ENCODE measurements at regions not wholly inside any gene's neighbourhood (a gene's known extent, or its start where the extent isn't known, plus 50 kb on each side); places are given as distances from the start of the nearest gene placed in this dataset.

DNA sequence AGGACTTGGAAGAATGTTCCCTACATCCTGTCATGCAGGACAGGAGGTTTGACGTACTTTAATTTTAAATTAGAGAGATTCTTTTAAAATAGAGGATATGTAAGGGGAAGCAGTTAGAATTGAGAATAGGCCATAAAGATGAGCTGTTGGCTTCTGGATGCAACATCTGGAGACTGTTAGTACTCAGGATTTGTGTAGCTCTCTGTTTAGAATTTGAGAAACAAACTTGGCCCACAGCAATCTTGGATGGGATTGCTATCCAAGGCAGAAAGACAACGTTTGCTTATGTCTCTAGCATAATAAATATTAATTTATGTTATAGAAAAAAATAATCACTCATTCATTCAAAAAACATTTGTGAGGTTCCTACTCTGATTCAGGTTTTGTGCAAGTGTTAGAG is 398.4 kb upstream of the NOVA1 start:
- DNase-seq: peak; percentile 76

DNA sequence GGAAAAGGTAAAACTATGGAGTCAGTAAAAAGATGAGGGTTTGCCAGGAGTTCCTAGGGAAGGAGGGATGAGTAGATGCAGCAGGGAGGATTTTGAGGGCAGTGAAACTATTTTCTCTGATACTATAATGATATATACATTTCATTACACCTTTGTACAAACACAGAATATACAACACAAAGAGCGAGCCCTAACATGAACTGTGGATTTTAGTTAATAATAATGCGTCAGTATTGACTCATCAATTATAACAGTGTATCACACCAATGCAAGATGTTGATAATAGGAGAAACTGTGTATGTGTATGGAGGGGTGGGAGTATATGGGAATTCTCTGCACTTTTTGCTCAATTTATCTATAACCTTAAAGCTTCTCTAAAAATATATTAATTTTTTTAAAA is 404.3 kb upstream of the NOVA1 start:
- DNase-seq: no peak

DNA sequence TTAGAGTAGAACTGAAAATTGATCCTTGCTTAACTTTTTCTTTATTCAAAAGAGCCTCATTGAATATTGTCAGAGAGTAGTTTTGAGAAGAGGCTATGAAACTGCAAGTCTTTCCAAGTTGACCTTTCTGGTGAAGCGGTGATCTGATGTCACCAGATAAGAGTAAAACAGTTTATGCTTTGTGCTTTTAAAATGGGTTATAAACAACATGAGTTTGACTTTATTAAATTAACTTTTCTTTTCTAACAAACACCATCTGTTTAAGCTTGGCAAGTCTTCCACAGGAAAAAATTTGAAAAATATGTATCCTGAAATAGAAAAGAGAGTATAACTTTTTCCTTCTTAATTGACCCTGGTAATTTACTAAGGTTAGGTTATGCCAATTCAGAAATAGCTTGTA is 408.7 kb upstream of the NOVA1 start:
- peak; percentile 25 for DNase-seq

DNA sequence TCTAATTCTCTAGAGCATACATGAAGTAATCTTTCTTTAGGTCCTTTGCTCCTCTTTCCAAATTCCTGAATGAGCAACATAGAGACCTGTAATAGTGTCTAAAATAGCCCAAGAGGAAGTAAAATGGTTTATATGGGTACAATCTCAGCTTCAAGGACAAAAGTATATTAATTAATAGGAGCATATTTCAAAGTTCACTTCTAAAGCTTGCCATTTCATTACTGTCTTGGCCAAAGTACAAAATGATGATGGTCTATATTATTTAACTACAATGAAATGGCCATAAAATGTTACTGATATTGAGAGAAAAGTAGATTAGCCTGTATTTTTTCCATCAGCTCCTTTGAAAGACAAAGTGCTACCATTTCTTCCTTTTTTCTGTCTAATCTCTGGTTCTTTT is 410.4 kb upstream of the NOVA1 start:
- DNase-seq: no peak

DNA sequence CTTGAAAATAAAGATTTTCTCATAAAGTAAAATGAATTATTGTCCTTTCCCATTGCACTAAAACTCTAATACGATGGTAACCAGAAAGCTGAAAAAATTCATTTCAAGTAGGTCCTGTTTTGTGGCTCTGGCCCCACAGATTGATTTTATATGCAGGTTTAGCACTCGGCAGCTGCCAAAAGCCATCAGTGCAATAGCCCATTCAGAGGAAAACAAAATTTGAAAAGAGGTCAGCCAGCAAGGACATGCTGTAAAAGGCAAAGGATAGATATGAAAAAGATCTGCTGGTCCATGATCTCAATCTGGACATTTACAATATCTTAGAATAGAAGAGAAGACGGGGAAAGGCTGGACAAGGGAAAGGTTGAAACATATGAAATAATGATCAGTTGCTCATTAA is 414.8 kb upstream of the NOVA1 start:
- no peak for DNase-seq

DNA sequence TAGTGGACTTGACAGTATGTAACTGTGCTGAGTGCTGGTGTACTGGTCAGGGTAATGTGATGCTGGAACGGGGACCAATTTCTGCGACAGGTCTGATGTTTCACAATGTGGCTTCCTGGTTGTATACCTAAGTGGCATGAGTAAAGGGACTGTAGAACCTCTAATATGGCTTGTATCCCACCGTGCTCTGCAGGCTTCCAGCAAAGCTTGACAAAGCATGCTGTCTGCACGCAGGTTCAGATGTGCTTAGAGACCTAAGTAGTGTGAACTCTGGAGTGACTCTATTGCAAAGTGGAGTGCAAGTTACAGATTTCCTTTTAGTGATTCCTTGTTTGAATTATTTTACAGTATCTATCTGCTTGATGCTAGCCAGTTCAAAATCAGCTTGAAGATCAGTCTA is 415.8 kb upstream of the NOVA1 start:
- DNase-seq: no peak

DNA sequence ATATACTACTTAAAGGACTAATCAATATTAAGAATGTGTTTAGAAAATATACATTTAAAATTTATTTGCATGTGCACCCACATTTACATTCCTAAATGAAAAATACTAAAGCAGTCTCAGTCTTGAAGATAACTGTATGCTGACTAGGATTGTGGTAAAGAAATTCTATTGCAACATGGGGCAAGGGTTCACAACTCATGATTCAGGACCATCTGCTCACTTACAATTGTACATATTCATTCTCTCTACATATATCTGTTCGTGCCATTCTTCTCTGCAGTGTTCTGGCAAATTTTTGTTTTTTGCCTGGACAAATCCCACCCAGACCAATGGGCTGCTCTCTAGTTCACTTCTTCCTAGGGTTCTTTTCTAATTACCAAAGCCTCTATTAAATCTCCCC is 417.2 kb upstream of the NOVA1 start:
- DNase-seq: no peak

DNA sequence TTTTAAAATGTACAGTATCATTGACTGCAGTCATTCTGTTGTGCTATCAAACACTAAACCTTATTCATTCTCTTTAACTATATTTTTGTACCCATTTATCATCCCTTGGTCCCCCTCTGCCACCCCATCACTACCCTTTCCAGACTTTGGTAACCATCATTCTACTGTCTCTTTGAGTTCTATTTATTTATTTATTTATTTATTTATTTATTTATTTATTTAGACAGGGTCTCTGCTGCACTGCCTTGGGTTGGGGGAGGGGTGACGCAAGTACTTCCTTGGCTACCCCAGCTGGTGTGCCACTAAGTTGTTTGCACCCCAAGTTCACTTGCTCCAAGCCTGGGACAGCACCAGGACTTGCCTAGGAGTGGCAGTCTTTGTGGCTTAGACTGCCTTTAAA is 427.8 kb upstream of the NOVA1 start:
- no peak for DNase-seq

DNA sequence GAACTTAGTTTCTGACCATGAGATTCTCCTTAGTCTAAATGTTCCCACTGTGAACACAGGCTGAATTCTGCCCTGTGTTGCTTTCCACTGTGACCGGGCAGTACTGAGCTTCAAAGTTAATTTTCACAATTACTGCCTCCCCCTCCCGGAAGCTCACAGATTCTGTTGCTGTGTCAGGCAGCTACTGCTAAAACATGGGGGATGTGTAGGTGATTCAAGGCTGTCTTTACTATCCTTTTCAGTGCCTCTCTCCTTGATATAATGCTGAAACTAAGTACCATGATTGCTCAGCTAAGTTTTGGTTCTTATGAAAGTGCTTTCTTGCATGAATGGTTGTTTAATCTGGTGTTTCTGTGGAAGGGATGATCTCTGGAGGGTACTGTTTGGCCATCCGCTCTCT is 428.3 kb upstream of the NOVA1 start:
- no peak for DNase-seq

DNA sequence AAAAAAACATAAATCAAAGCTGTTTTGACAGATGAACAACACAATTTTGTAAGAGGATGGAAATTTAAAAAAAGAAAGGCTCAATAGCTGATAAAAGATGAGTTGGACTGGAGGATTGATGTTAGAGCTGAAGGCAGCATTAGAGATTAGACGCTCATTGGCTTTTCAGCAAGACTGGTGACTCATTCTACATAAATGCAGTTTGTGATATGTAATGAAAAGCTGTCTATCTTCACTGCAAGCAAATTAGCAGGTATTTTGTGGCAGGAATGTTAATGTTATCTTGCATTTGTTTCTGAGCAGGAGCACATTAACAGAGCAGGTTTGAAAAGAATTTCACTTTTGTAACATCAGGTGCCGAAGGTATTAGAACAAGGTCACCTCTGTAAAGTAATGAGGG is 442.7 kb upstream of the NOVA1 start:
- DNase-seq: no peak

DNA sequence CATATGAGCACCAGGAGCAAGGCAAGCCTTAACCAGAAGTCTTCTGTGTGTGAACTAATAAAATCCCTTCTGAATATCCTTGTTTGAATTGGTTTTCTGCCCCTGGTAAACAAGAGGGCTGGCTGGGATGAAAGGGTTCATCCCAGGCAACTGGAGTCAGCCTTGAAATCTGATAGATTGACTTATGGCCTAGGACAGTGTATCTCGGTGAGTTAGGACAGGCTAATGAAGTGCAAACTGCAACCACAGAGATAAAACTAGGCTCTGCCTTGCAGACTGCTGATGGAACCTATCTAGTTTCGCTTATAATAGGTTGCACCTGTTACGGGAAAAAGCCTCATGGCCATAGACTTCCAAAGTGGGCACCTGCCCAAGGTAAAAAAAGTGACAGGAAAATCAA is 451.9 kb upstream of the NOVA1 start:
- DNase-seq: peak; percentile 30

DNA sequence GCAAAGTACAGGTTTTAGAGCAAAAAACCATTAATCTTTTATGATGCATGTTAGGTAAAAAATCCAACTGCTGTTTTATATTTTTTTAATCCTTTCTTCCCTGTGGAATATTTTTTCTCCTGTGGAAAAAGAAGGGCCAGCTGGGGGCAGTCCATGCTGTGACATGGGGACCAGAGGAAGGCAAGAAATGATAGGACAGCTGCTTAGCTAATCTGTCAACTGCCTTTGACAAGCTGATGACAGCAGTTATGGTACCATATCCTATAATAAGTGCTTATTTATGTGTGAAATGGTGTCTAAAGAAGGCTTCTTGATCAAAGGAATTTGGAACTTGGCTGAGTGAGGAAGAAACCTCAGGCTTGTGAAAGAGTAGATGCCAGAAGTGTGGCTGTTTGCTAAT is 452.4 kb upstream of the NOVA1 start:
- peak; percentile 47 for DNase-seq

DNA sequence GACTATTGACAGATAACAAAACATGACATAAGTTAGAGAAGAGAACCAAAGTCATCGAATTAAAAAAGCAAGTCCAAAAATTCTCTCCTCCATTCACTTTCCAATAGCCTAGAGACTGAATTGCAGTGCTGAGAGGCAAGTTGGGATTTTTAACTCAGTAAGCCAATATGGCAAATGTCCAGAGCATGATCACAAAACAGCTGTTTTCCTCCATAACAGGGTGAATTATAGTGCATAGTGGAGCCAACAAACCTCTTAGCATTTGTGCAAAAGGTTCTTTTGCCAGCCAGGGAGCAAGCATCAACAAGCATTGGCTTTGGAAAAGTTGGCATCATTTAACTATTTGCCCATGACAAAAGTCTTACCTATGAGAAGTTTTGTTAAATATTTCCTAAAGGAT is 458.8 kb upstream of the NOVA1 start:
- peak; percentile 88 for DNase-seq

DNA sequence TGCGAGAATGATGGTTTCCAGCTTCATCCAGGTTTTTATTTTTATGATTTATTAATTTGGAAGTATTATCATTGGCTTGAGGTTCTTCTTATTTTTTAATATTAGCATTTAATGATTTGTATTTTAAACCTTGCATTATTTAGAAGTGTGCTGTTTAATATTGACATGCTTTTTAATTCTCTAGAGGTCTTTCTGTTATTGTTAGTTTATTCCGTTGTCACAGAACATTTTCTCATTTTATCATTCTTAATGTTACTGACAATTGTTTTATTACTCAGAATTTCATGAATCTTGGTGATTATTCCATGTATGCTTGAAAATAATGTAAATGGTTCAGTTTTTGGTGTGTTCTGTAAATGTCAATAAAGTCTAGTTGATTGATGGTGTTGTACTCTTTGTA is 463.5 kb upstream of the NOVA1 start:
- DNase-seq: no peak

DNA sequence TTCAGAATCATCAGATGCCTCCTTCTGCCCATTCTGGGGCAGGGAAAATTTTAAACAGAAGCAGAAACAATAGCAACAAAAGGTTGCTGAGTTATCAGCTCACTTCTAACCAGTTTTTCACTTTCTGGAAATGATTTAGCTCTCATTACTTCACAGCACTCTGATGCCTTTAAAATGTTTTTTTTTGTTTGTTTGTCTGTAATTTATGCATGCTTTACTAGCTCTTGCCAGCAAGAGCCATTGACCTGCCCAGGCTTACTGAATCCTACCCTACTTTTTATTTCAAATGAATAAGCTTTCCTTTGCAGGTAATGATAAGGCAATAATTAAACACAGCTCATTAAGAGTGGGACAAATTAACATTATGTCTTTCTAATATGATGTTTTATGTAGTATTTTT is 466.1 kb upstream of the NOVA1 start:
- DNase-seq: no peak

DNA sequence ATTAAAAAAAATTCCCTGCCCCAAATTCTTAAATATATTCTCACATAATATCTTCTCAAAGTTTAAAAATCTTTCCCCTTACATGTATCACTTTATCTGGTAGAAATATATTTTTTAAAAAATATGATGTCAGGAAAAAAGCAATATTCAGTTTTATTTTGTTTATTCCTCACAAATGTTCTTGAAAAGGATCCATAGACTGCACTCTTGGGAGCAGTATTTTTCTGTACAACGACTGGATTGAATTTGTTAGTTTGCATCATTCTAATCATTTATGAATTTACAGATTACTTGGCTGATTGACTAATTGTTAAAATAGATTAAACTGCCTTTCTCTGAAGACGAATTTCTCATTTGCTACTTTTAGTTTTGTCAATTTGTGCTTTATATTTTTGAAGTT is 468.1 kb upstream of the NOVA1 start:
- DNase-seq: no peak

DNA sequence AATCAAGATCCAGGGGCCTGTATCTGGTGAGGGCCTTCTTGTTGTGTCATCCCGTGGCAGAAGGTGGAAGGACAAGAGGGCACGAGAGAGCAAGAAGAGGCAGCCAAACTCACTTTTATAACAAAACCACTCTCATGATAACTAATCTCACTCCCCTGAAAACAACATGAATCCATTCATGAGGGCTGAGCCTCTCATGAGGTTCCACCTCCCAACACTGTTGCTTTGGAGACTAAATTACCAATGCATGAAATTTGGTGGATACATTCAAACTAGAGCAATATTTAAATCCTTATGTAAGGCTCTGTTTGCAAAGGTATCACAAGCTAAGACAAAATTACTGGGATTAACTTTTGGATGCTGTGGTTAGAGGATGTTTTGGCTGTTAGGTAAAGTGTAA is 470.1 kb upstream of the NOVA1 start:
- no peak for DNase-seq

DNA sequence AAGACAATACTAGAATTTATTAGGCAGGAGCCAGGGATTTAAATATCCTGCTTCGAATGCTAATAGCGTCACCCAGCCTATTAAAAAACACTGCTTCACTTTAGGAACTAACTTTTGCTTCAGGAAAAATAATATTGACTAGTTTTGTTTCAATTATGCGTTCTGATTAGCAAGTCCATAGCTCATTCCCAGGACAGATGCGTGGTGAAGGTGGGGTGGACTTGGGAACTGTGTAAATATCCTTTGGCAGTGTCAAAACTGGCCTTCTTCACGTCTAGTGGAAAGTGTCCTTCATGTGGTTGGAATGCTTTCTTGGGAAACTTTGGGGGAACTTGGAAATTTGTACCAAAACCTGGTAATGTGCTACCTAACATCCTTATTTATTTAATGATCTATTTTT is 474.8 kb upstream of the NOVA1 start:
- DNase-seq: no peak

DNA sequence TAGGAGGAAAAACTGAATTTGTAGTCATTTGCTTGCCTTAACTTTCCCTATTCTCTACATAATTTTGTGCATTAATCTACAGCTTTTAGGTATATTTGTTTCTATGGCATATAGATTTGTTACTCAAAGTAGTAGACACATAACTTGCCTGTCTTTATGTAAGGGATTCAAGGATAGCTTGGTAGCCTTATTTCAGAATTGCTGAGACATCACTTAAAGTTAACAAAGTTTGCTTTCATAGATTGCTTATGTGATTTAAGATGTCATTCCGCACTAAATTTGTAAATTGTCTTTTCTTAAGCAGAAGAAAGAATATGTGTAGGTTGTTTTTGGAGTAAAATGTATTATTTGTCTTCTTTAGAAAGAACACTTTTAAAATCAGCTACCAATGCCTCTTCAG is 477.7 kb upstream of the NOVA1 start:
- no peak for DNase-seq

DNA sequence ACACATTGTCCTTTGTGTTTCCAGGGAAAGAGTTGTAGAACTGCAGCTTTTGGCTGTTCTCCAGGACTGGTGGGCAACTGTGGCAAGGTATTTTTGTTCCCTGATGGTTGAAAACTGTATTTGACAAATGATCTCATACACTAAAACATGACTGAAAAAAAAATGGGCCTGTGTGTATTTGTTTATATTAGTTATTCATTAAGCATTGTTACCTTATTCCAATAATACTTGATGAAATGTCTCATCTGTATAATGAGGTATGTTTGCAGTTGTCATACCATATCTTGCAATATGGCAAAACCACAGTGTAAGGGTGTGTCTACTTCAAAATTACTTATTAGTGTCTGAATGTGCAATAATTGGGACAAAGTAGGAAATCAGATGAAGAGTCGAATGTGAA is 479.4 kb upstream of the NOVA1 start:
- peak; percentile 53 for DNase-seq

DNA sequence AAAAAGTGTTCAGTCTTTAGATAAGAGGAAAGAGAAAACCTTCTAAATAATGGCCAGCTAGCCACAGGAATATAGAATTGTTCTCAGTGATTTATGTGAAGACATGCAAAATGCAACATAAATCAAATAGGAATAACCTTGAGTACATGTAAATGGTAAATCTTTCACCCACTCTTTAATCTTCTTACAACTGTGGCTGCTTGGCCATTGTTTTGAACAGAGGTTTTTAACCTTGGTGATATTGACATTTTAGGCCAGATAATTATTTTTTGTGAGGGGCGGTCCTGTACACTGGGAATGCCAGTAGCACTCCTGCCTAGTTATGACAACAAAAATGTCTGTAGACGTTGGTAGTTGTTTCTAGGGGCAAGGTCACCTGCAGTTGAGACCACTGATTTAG is 479.9 kb upstream of the NOVA1 start:
- DNase-seq: no peak

DNA sequence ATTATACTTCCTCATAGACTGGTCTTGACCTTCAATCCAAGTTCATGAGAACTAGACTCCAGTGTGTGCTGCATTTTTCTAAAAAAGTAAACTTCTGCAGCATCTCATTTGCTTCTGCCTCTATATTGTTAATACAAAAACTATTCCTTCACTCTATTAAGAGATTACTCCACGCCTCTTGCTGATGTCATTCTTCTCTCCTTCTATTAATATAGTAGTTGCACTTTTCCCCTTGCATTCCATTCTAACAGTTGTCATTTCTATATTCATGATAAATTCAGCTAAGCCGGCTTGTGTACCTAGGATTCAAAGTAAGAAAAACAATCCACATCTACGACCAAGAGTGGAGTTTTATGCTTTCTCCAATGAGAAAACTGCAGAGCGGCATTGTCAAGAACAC is 480.4 kb upstream of the NOVA1 start:
- DNase-seq: peak; percentile 12

DNA sequence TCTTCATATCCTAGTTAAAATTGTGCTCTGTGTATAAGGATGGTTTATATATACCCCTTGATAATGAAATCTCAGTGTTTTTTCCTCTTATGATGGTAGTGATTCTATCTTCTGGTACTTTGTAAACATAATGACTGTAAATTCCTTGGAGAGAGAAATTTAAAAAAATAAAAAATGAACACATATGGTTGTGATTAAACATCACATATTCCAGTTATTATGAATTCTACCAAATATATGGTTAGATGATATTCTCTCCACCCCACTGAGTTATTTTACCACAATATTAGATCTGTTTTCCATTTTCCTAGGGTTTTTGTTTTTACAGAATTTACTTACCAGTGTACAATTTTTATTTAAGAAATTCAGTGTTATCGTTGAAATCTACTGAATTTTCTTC is 481.9 kb upstream of the NOVA1 start:
- DNase-seq: no peak

DNA sequence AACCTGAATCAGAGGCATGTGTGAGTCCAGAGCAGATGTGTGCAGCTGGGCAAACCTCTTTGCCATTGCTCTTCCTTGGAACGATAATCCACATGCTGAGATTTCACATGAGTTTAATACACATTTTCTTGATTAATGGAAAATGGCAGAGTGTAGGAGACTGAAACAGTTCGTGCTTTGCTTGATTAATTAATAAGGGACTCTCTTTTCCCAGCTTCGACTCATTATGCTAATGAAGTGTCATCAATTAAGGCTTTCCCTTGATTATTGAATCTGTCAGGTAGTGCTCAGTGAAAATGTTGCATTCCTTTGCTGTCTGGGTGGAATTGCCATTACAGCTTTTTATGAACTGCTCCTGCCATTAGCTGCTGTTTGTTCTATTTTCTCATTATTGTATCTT is 487.7 kb upstream of the NOVA1 start:
- peak; percentile 14 for DNase-seq

DNA sequence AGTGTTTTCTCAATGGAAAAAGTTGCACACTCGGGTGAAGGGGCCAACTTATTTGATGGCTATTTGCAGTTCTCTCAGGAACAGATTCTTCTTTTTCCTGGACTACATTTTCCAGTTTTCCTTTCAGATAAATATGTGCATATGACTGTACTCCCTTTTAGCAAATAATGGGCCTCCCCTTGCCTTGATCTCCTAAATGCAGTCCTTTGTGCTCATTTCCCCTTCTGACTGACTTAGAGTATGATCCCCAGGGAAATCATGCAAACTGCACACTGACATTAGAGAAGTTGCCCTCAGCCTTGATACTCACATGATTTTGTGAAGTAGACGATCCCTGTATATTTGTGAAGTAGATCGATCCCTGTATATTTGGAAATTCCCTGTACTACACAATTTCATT is 492.9 kb upstream of the NOVA1 start:
- DNase-seq: no peak

DNA sequence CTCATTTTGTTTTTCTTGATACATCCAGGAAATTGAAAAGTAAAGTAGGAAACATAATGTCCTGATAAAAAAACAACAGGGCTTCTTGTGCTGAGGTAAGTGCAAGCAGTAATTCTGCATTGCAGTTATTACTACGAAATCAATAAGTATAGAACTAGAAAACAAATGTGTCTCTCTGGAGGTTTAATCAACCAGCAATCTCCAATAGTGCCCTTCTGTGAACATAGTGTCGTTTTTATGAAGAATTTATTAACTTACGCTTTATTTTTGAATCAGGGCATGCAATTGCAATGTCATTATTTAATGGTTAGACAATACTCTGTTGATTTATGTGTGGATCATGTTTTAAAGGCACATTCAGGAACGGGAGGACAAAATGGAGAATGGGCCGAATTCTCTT is 494.1 kb upstream of the NOVA1 start:
- DNase-seq: no peak
